Astrocyte (in vitro differentiated cells and primary cell): ENCODE measurements at regions not wholly inside any gene's neighbourhood (a gene's known extent, or its start where the extent isn't known, plus 50 kb on each side); places are given as distances from the start of the nearest gene placed in this dataset.

Experiments
- DNase-seq: peaks from one replicate; pipeline ENCODE4 v3.0.0-alpha.2; 2010; ENCODE audit warnings: low read depth
- FAIRE-seq: peaks from 2 replicates; lab custom pipeline; 2011; peaks lifted over from hg19 to GRCh38; lab: Jason Lieb, UNC
- H2AFZ ChIP-seq: 2 replicates; pipeline ENCODE4 v1.6.0; 2012; ENCODE audit warnings: low read depth, low read length, inconsistent platforms
- H3K27ac ChIP-seq: 2 replicates; pipeline ENCODE4 v1.5.1; 2011; ENCODE audit warnings: low read depth, low read length, inconsistent platforms
- H3K27me3 ChIP-seq: 2 replicates; pipeline ENCODE4 v1.6.0; 2011; ENCODE audit warnings: low read length, inconsistent platforms; ENCODE audit not compliant: insufficient read depth
- H3K36me3 ChIP-seq: 2 replicates; pipeline ENCODE4 v1.5.1; 2011; ENCODE audit warnings: low read length, inconsistent platforms; ENCODE audit not compliant: insufficient read depth
- H3K4me1 ChIP-seq: 2 replicates; pipeline ENCODE4 v1.5.1; 2011; ENCODE audit warnings: low read length, inconsistent platforms; ENCODE audit not compliant: insufficient read depth
- H3K4me2 ChIP-seq: 2 replicates; pipeline ENCODE4 v1.6.0; 2012; ENCODE audit warnings: low read length, inconsistent platforms
- H3K4me3 ChIP-seq: 2 replicates; pipeline ENCODE4 v1.5.1; 2011; ENCODE audit warnings: low read depth, mild to moderate bottlenecking, low read length, inconsistent platforms; ENCODE audit not compliant: insufficient read depth
- H3K79me2 ChIP-seq: 2 replicates; pipeline ENCODE4 v1.6.0; 2012; ENCODE audit warnings: mild to moderate bottlenecking, low read length, inconsistent platforms; ENCODE audit not compliant: insufficient read depth
- H3K9ac ChIP-seq: 2 replicates; pipeline ENCODE4 v1.6.0; 2012; ENCODE audit warnings: mild to moderate bottlenecking, low read length, inconsistent platforms
- H3K9me3 ChIP-seq: 2 replicates; pipeline ENCODE4 v1.5.1; 2012; ENCODE audit warnings: low read depth, mild to moderate bottlenecking, low read length, inconsistent platforms; ENCODE audit not compliant: insufficient read depth
- H4K20me1 ChIP-seq: 2 replicates; pipeline ENCODE4 v1.6.0; 2012; ENCODE audit warnings: low read length, inconsistent platforms; ENCODE audit not compliant: insufficient read depth
- H3K27ac Mint-ChIP-seq: one replicate; pipeline ENCODE4 v1.8.0; 2021; ENCODE audit warnings: mild to moderate bottlenecking, mixed read lengths; ENCODE audit not compliant: unreplicated experiment
- H3K27me3 Mint-ChIP-seq: one replicate; pipeline ENCODE4 v1.8.0; 2021; ENCODE audit warnings: low read depth, mixed read lengths; ENCODE audit not compliant: unreplicated experiment
- H3K36me3 Mint-ChIP-seq: one replicate; pipeline ENCODE4 v1.8.0; 2021; ENCODE audit warnings: low read depth, mixed read lengths; ENCODE audit not compliant: unreplicated experiment
- H3K4me1 Mint-ChIP-seq: one replicate; pipeline ENCODE4 v1.8.0; 2021; ENCODE audit warnings: low read depth, mixed read lengths; ENCODE audit not compliant: unreplicated experiment
- H3K4me3 Mint-ChIP-seq: one replicate; pipeline ENCODE4 v1.8.0; 2021; ENCODE audit warnings: mild to moderate bottlenecking, moderate library complexity, mixed read lengths; ENCODE audit not compliant: unreplicated experiment
- H3K9me3 Mint-ChIP-seq: one replicate; pipeline ENCODE4 v1.8.0; 2021; ENCODE audit warnings: mild to moderate bottlenecking, mixed read lengths; ENCODE audit not compliant: unreplicated experiment
- EZH2 ChIP-seq: IDR thresholded peaks from 2 replicates; pipeline ENCODE4 v1.6.1; 2012; ENCODE audit warnings: mild to moderate bottlenecking, low read length, inconsistent platforms; ENCODE audit not compliant: insufficient read depth
- TF ChIP-seq, protein P1 (sequence below): IDR thresholded peaks from 2 replicates; pipeline ENCODE4 v1.5.1; 2011; ENCODE audit warnings: low read depth, mild to moderate bottlenecking, inconsistent platforms, low read length, moderate library complexity; ENCODE audit not compliant: insufficient read depth

DNA sequence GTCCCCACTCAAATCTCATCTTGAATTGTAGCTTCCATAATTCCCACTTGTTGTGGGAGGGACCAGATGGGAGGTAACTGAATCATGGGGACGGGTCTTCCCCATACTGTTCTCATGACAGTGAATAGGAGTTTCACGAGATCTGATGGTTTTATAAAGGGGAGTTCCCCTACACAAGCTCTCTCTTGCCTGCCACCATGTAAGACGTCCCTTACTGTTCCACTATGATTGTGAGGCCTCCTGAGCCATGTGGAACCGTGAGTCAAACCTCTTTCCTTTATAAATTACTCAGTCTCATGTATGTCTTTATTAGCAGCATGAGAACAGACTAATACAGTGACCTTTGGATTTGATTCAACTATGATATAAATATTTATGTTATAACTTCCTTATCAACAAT lies 78.0 kb downstream of the CYRIA start:
- TF ChIP-seq EZH2: no peak
- TF ChIP-seq, protein P1, sequence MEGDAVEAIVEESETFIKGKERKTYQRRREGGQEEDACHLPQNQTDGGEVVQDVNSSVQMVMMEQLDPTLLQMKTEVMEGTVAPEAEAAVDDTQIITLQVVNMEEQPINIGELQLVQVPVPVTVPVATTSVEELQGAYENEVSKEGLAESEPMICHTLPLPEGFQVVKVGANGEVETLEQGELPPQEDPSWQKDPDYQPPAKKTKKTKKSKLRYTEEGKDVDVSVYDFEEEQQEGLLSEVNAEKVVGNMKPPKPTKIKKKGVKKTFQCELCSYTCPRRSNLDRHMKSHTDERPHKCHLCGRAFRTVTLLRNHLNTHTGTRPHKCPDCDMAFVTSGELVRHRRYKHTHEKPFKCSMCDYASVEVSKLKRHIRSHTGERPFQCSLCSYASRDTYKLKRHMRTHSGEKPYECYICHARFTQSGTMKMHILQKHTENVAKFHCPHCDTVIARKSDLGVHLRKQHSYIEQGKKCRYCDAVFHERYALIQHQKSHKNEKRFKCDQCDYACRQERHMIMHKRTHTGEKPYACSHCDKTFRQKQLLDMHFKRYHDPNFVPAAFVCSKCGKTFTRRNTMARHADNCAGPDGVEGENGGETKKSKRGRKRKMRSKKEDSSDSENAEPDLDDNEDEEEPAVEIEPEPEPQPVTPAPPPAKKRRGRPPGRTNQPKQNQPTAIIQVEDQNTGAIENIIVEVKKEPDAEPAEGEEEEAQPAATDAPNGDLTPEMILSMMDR: no peak
- no peak overlapping the region for H3K9ac ChIP-seq
- H3K36me3 ChIP-seq: no peaks in the 10 kb centered on the region
- no peak overlapping the region for H3K4me3 Mint-ChIP-seq
- no peak overlapping the region for H3K4me2 ChIP-seq
- H3K4me1 Mint-ChIP-seq: peaks cover 5% of the 10 kb centered on the region
- no peaks in the 10 kb centered on the region for H3K79me2 ChIP-seq
- H3K4me3 ChIP-seq: no peak overlapping the region
- H3K9me3 Mint-ChIP-seq: no peaks in the 10 kb centered on the region
- H4K20me1 ChIP-seq: no peaks in the 10 kb centered on the region
- H3K9me3 ChIP-seq: no peaks in the 10 kb centered on the region
- no peak for FAIRE-seq
- no peaks in the 10 kb centered on the region for H3K27me3 Mint-ChIP-seq
- no peak overlapping the region for H2AFZ ChIP-seq
- no peak for DNase-seq
- H3K27ac Mint-ChIP-seq: no peak overlapping the region
- no peaks in the 10 kb centered on the region for H3K36me3 Mint-ChIP-seq
- no peaks in the 10 kb centered on the region for H3K4me1 ChIP-seq
- no peak overlapping the region for H3K27ac ChIP-seq
- no peaks in the 10 kb centered on the region for H3K27me3 ChIP-seq

GRCh38 chr2:16584824-16585540 lies 80.7 kb downstream of the CYRIA start:
- Histone ChIP-seq H4K20me1 (no peaks in the 10 kb centered on the region), H3K27ac (no peak overlapping the region), H3K27me3 (no peaks in the 10 kb centered on the region), H3K9ac (no peak overlapping the region), H3K9me3 (no peaks in the 10 kb centered on the region), H3K79me2 (no peaks in the 10 kb centered on the region), H3K4me1 (no peaks in the 10 kb centered on the region), H3K4me2 (no peak overlapping the region), H3K4me3 (no peak overlapping the region), H3K36me3 (no peaks in the 10 kb centered on the region), H2AFZ (no peak overlapping the region)
- FAIRE-seq (no peak), DNase-seq (no peak)
- Mint-ChIP-seq H3K27ac (no peak overlapping the region), H3K4me1 (peaks cover 5% of the 10 kb centered on the region), H3K4me3 (no peak overlapping the region), H3K36me3 (no peaks in the 10 kb centered on the region), H3K27me3 (no peaks in the 10 kb centered on the region), H3K9me3 (no peaks in the 10 kb centered on the region)
- TF ChIP-seq, protein P1: no peak
- TF ChIP-seq EZH2: no peak

GRCh38 chr2:16584084-16584483 lies 81.5 kb downstream of the CYRIA start:
- Mint-ChIP-seq H3K36me3 (no peaks in the 10 kb centered on the region), H3K4me1 (peaks cover 5% of the 10 kb centered on the region), H3K9me3 (no peaks in the 10 kb centered on the region), H3K27me3 (no peaks in the 10 kb centered on the region), H3K27ac (no peak overlapping the region), H3K4me3 (no peak overlapping the region)
- no peak overlapping the region for H3K4me3 ChIP-seq
- no peak overlapping the region for H3K9ac ChIP-seq
- H3K4me2 ChIP-seq: no peak overlapping the region
- H2AFZ ChIP-seq: no peak overlapping the region
- no peaks in the 10 kb centered on the region for H4K20me1 ChIP-seq
- no peak for TF ChIP-seq EZH2
- TF ChIP-seq, protein P1: no peak
- no peaks in the 10 kb centered on the region for H3K36me3 ChIP-seq
- H3K27ac ChIP-seq: no peak overlapping the region
- DNase-seq (no peak), FAIRE-seq (no peak)
- H3K4me1 ChIP-seq: no peaks in the 10 kb centered on the region
- no peaks in the 10 kb centered on the region for H3K27me3 ChIP-seq
- no peaks in the 10 kb centered on the region for H3K9me3 ChIP-seq
- H3K79me2 ChIP-seq: no peaks in the 10 kb centered on the region
